HG03565 (cell line): ENCODE measurements at regions not wholly inside any gene's neighbourhood (a gene's known extent, or its start where the extent isn't known, plus 50 kb on each side); places are given as distances from the start of the nearest gene placed in this dataset.
A peak's percentile ranks its signal among the peaks of the same experiment; 100 is the strongest.
"Not testable (repeated sequence)": the region's sequence is repeated elsewhere in the genome, so short reads cannot be mapped to it uniquely, and the experiment has no call there.

Experiments
- ATAC-seq: cut with Tn5 transposase; IDR thresholded peaks from one replicate; pipeline ENCODE4 v1.9.1; 2021; ENCODE audit warnings: mild to moderate bottlenecking, moderate library complexity; ENCODE audit not compliant: unreplicated experiment

DNA sequence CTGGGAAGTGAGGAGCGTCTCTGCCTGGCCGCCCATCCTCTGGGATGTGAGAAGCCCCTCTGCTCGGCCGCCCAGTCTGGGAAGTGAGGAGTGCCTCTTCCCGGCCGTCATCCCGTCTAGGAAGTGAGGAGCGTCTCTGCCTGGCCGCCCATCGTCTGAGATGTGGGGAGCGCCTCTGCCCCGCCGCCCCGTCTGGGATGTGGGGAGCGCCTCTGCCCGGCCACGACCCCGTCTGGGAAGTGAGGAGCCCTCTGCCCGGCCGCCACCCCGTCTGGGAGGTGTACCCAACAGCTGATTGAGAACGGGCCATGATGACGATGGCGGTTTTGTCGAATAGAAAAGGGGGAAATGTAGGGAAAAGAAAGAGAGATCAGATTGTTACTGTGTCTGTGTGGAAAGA is 173.9 kb upstream of the PRSS1 start:
- not testable (repeated sequence) for ATAC-seq

DNA sequence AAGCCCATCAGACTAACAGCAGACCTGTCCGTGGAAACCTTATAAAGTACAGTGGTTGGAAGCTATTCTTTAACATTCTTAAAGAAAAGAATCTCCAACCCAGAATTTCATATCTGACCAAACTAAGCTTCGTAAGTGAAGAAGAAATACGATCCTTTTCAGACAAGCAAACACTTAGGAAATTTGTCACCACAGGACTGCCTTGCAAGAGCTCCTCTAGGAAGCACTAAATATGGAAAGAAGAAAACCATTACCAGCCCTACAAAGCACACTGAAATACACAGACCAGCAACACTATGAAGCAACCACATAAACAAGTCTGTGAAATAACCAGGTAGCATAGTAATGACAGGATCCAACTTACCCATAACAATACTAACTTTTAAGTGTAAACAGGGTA is 177.7 kb upstream of the PRSS1 start:
- no peak for ATAC-seq

DNA sequence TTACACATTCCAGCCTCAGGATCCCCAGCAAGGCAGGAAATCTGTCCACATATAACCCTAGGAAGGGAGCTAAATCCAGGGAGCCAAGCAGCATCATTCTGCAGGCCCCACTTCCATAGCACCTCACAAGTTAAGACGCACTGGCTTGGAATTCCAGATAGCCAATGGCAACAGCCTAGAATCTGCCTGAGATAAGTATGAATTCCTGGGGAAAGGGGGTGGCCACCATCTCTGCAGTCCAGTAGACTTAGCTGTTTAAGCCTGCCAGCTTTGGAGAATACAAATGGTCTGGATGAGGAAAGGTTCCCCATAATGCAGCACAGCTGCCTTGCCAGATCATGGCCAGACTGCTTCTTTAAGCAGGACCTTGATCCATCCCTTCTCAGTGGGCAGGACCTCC is 179.4 kb upstream of the PRSS1 start:
- no peak for ATAC-seq

DNA sequence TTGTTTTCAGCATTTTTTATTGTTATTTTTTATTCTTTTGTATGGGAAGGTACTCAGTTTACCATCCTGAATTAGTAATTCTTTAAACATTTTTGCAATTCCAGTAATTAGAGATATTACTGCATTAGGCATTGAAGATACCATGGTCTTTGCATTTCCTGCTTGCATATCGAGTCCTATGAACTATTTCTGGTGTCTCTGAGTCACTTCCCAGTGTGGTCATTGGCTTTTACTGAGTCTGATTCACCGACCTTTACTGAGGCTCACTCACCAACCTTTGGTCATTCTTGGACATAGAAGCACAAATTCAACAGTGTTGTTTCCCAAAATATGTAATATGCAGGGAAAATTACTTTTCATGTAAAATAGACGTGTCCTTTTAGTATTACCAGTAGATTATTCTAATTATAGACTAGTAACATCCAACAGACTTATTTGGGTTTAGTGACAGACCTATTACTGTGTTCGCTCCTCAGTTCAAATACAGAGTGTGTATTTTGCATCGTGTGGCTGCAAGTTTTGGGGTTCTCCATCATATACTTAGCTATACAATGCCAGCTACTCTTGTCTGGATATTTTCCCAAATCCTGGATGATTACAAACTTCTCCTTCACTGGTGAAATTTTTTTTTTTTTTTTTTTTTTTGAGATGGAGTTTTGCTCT is 180.7 kb upstream of the PRSS1 start:
- ATAC-seq: no peak

DNA sequence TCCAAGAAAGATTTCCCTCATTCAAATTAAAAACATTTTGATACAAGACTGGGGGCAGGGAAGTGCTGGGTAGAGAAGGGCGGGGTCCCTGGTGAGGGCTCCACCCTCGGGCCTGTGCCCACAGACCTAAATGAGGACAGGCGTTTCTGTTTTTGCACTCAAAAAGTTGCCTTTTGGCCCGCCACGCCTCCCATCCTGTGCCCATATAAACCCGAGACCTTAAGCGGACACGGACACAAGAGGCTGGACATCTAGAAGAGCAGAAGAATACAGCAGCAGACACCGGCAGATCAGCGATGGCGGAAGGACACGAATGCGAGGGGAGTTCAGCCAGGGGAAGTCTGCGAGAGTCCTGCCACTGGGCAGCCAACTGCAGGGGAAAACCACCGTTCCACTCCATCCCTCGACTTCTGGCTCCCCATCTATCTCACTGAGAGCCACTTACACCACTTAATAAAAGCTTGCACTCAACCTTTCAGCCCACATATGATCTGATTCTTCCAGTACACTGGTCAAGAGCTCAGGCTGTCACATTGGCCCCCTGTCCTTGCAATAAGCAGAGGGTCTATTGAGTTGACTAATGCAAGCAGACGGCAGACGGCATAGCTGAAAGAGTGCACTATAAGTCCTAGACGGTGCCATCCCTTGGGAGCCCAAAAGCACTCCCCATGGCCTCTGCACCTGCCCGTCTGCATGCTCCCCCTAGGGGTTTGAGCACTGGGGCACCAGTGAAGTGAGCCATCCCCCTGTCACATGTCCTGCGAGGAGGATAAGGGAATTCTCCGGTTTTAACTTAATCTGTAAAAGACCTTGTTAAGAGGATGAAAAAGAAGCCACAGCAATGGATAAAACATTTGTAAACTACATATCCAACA is 181.8 kb upstream of the PRSS1 start:
- ATAC-seq: no peak

DNA sequence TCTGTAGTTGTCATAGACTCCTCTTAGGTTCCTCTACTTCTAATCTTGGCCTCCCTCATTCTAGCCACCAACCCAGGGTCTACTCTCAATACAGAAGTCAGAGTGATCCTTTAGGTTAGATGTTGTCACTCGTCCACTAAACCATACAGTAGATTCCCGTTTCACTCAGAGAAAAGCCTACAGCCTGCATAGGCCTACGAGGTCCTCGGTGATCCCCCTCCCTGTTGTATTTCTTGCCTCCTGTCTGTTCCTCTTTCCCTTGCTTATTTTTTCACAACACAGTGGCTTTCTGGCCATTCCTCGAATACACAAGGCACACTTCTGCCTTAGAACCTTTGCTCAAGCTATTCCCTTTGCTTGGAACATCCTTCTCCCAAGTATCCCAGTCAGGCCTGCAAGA is 183.0 kb upstream of the PRSS1 start:
- ATAC-seq: no peak

DNA sequence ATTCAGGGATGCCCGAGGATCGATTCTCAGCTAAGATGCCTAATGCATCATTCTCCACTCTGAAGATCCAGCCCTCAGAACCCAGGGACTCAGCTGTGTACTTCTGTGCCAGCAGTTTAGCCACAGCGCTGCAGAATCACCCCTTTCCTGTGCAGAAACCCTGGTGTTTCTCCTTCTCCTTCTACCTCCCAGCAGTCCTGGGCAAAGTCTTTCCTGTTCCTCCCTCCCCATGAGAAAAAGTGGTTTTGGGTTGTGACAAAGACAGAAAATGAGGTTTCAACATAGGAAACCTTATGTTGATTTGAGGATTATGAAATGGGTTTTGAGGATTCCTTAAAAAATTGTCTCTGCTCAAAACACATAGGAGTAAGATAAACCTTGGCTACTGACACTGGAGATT is 185.1 kb upstream of the PRSS1 start:
- not testable (repeated sequence) for ATAC-seq

DNA sequence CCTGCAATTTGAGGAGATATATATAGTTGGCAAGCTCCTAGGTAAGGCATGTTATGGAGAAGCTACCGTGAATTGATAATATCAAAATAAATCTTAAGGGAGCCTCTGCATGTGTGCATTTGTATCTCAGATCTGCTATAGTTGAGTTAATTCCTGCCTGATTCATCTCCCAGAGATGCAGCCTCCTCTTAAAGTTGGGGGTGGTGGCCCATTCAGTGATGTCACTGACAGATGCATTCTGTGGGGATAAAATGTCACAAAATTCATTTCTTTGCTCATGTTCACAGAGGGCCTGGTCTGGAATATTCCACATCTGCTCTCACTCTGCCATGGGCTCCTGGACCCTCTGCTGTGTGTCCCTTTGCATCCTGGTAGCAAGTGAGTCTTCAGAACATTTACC is 185.8 kb upstream of the PRSS1 start:
- ATAC-seq: no peak

DNA sequence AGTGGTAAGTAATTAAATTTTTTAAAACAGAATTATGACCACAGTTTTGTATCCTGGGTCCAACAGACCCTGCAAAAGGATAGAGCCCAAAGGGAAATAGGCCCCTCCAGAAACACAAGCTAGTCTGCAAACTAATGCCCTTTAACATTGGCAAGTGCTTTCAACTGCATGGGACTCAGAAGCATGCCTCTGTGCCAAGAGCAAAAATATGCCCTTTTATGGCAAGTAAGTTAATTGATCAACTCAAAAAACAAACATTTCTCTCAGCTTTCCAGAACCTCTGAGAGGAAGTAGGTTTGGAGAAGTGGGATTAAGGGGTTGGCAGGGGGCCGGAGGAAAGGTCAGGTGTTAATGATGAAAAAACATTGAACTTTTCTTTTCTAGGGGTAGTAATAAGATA is 186.6 kb upstream of the PRSS1 start:
- no peak for ATAC-seq

DNA sequence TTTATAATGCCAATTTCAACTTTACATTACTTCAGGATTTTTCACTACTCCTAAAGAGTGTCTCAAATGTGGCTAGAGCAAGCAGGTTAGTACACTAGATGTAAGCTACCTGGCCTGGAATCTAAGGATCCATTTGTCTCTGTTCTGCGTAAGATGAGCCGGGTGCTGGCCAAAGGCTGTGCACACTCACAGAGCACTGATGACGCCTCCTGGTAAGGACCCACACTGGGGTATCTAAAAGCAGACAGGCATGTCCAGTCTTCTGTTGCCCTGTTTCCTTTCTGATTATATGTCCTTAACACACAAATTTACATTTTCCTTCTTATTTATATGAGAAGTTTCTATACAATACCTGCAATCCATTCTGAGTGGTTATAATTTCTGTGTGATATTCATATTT is 187.9 kb upstream of the PRSS1 start:
- not testable (repeated sequence) for ATAC-seq

DNA sequence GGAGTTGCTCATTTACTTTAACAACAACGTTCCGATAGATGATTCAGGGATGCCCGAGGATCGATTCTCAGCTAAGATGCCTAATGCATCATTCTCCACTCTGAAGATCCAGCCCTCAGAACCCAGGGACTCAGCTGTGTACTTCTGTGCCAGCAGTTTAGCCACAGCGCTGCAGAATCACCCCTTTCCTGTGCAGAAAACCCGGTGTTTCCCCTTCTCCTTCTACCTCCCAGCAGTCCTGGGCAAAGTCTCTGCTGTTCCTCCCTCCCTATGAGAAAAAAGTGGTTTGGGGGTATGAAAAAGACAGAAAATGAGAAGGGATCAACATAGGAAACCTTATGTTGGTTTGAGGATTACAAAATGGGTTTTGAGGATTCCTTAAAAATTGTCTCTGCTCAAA is 188.5 kb upstream of the PRSS1 start:
- not testable (repeated sequence) for ATAC-seq

DNA sequence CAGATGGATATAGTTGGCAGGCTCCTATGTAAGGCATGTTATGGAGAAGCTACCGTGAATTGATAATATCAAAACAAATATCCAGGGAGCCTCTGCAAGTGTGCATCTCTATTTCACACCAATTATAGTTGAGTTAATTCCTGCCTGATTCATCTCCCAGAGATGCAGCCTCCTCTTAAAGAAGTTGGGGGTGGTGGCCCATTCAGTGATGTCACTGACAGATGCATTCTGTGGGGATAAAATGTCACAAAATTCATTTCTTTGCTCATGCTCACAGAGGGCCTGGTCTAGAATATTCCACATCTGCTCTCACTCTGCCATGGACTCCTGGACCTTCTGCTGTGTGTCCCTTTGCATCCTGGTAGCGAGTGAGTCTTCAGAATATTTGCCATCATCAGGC is 189.1 kb upstream of the PRSS1 start:
- ATAC-seq: no peak

DNA sequence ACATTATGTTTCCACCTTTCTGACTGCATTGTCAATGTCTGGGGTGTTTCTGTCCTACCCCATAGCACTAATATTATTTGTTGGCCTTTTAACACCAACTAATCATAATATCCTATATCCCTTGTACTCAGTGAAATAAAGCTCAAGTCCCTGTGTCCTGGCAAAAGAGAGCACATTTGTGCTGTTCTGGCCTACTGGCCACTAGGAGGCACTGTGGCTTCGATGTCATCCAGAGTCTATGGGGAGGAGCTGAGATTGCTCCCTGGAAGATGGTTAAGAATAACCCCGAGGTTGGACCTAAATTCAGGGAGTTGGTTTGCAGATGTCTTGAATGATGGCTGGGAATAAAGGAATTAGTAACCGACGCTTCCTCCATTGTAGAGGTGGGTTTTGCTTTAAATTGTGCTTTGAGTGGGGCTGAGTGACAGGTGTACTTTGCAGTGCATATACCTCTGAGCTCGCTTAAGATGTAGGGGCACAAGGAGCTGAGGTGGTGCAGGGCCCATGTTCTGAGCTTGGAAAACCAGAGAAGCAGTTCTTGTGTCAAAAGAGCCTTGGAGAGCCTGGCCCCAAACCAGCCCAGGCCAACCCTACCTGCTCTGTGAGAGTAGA is 191.2 kb upstream of the PRSS1 start:
- peak; percentile 90 for ATAC-seq

DNA sequence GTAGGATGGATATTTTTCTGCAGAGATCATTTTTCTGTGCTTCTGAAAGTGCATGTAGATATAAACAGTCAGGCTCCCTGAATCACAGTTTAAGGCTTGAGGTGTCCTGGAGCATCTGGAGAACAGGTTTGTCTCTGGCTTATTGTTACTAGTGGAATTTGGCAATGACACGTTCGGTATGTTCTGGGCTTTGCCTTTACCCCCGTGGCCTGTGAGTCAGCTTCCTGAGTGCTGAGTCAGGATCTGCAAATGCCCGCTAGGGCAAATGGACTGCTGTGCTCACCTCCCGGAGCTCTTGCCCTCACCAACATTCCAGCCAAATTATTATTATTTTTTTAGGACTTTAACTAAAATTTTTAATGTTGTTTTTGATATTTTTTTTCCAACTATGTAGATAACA is 192.5 kb upstream of the PRSS1 start:
- no peak for ATAC-seq

DNA sequence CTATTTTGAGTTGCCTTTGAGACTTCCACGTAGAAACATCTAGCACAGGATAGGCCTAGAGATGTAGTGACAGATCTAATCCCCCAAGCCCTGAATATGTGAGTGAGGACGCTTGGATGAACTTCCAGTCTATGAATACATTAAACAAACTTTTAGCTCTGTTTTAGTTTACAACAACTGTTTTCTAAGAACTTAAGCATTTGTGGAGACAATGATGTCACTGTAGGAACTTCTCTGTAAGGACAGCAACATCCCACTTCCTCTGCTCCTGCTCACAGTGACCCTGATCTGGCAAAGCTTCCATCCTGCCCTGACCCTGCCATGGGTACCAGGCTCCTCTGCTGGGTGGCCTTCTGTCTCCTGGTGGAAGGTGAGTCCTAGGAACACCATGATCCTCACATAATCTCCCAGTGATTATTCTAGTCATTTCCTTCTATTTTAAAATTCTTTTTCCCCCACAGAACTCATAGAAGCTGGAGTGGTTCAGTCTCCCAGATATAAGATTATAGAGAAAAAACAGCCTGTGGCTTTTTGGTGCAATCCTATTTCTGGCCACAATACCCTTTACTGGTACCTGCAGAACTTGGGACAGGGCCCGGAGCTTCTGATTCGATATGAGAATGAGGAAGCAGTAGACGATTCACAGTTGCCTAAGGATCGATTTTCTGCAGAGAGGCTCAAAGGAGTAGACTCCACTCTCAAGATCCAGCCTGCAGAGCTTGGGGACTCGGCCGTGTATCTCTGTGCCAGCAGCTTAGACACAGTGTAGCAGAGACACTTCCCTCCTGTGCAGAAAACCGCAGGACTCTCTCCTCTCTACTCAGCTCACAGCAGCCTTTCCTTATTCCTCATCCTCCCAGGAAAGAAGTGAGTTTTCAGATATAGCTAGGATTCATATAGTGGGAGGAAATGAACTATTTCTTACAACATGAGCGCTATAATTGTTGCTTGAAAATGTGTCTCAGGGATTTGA is 194.4 kb upstream of the PRSS1 start:
- ATAC-seq: no peak

DNA sequence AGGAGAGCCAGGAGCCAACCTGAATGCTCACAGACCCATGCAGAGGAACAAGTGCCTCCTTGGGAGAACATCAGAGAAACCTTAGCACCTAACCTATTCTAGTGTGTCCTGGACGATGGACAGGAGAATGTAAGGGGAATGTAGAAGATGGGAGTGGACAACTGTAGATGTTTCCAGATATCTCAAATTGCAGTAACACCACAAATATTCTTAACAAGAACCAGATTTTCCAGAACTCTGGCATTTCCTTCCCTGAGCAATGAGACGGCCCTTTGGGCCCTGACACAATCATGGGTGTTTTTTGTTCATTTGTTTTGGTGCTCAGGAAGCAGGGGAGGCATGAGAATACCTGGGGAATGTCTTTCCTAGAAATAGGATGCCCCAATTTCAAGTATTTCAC is 196.1 kb upstream of the PRSS1 start:
- no peak for ATAC-seq

DNA sequence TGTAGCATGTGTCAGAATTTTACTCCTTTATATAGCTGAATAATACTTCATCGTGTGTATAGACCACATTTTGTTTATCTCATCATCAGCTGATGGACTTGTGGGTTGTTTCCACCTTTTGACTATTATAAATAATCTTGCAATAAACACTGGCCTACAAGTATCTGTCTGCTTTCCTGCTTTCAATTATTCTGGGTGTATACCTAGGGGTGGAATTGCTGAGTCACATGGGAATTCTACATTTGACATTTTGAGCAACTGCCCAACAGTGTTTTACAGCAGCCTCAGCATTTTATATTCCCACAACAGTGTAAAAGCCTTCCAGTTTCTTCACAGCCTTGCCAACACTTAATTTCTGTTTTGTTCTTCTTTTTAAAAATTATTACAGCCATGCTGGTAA is 200.3 kb upstream of the PRSS1 start:
- no peak for ATAC-seq

DNA sequence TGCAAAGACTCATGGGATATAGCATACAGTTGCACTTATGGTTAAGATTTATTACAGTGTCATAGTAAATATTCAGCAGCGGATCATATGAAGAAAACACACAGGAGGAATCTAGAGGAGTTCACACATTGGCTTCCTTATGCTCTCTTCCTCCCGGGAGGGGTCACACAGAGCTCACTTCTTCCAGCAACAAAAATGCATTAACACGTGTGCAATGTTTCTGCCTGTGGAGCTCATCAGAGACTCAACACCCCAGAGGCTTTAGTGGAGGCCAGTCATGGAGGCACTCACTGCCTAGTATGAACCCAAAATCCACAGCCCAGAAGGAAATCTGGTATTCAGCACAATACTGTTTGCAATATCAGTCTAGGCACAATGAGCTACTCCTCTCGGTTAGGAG is 202.8 kb upstream of the PRSS1 start:
- ATAC-seq: no peak

DNA sequence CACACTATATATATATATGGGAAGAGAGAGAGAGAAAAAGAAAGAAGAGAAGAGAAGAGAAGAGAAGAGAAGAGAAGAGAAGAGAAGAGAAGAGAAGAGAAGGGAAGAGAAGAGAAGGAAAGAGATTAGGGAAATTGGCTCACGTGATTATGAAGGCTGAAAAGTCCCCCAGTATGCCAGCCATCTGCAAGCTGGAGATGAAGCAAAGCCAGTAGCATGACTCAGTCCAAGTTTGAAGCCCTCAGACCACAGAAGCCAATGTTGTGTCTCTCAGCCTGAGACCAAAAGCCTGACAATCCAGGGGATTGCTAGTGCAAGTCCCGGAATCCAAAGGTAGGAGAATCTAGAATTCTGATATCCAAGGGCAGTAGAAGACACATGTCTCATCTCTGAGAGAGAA is 206.3 kb upstream of the PRSS1 start:
- no peak for ATAC-seq

DNA sequence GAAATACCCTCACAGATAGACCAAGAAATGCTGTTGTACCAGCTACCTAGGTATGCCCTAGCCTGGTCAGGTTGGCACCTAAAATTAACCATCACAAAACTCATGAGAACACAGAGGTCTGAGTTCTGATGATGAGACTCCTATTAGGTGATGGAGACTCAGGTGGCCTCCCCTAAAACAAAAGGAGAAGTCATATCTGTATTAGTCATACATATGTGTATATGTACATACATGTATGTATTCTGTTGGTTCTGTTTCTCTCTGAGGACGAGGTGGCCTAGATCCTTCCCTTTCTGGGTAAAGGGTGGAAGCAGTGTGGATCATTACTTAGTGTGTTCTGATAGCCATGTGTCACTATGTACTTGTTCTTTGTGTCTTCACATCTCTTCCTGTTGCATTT is 207.2 kb upstream of the PRSS1 start:
- ATAC-seq: no peak

DNA sequence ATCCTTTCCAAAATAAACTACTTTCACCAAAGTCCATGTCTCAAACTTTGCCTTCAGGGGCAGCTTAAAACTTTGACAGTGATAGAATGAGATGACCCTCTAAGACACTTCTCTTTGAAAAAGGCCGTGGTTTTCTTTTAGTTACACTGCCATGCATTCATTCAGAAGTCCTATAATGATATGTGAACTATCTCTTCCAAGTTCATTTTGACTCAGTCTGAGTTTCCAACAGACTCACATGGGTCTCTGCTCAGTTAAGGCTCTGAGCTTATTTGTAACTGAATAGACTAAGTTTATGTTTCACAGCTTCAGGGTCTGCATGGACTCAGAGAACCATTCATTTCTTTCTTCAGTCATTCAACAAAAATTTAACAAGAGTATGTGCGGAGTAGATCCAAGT is 208.9 kb upstream of the PRSS1 start:
- ATAC-seq: no peak
